K562 (cell line): ENCODE measurements at regions not wholly inside any gene's neighbourhood (a gene's known extent, or its start where the extent isn't known, plus 50 kb on each side); places are given as distances from the start of the nearest gene placed in this dataset.

ENCODE experiments used
- ARID1B ChIP-seq: fragments of 450-650 bp; IDR thresholded peaks from 2 replicates; pipeline ENCODE4 v1.6.1; 2016; ENCODE audit warnings: antibody characterized with exemption, mild to moderate bottlenecking, inconsistent platforms
- CEBPG ChIP-seq, 3 experiments: fragments of 200-800 bp in 1 of 3; sonication (Bioruptor generic) in 1 of 3; sonication (generic) in 1 of 3; formaldehyde crosslinking in 1 of 3; IDR thresholded peaks in 2 of 3; conservative IDR thresholded peaks in 1 of 3; 2 replicates each; pipeline versions ENCODE4 v1.6.1 to v1.8.0; 2016 to 2022; ENCODE audit warnings: missing compliant biosample characterization in 2 of 3, missing genetic modification characterization in 2 of 3, mild to moderate bottlenecking in 1 of 3, missing genetic modification reagents in 1 of 3
- GTF2F1 ChIP-seq: IDR thresholded peaks from 2 replicates; pipeline ENCODE4 v1.6.1; 2011; ENCODE audit warnings: low read depth, low read length, improper control_type of control experiment
- HDAC6 ChIP-seq: IDR thresholded peaks from 2 replicates; pipeline ENCODE4 v1.6.1; 2012; ENCODE audit warnings: low read depth, mild to moderate bottlenecking, control low read depth, inconsistent platforms, low read length, moderate library complexity
- MECOM ChIP-seq: fragments of 250-450 bp; sonication (Bioruptor Pico); IDR thresholded peaks from 2 replicates; pipeline ENCODE4 v1.8.0; 2022; ENCODE audit warnings: inconsistent platforms
- MYNN ChIP-seq, 2 experiments: sonication (generic); formaldehyde crosslinking in 1 of 2; IDR thresholded peaks; 2 replicates each; pipeline versions ENCODE4 v1.5.0 to v1.6.1; 2016 to 2020; ENCODE audit warnings: antibody characterized with exemption in 1 of 2, missing genetic modification reagents in 1 of 2
- NFE2 ChIP-seq: IDR thresholded peaks from 2 replicates; pipeline ENCODE4 v1.6.1; 2014; ENCODE audit warnings: antibody characterized with exemption, low read depth
- SAFB2 ChIP-seq: fragments of 200-400 bp; formaldehyde crosslinking; IDR thresholded peaks from 2 replicates; pipeline ENCODE4 v1.6.1; 2018; ENCODE audit warnings: borderline replicate concordance, low read length, low read depth, moderate library complexity; ENCODE audit not compliant: severe bottlenecking
- SIX5 ChIP-seq, 2 experiments: IDR thresholded peaks; 2 replicates each; pipeline ENCODE4 v1.6.1; 2011; ENCODE audit warnings: low read length in 2 of 2, borderline replicate concordance in 1 of 2, low read depth in 1 of 2, mild to moderate bottlenecking in 1 of 2, moderate library complexity in 1 of 2; ENCODE audit not compliant: insufficient read depth in 1 of 2
- TAF9B ChIP-seq: fragments of 450-650 bp; IDR thresholded peaks from 2 replicates; pipeline ENCODE4 v1.6.1; 2018; ENCODE audit warnings: mild to moderate bottlenecking; ENCODE audit not compliant: partially characterized antibody
- YY1 ChIP-seq, 3 experiments: IDR thresholded peaks; 2 replicates each; pipeline ENCODE4 v1.6.1; 2011; ENCODE audit warnings: low read length in 2 of 3, mild to moderate bottlenecking in 2 of 3, moderate library complexity in 2 of 3, borderline replicate concordance in 1 of 3, control low read depth in 1 of 3, low read depth in 1 of 3; ENCODE audit not compliant: insufficient read depth in 3 of 3, insufficient replicate concordance in 2 of 3, control insufficient read depth in 1 of 3, insufficient read length in 1 of 3; ENCODE audit errors: extremely low read depth in 1 of 3
- ZNF76 ChIP-seq: fragments of 250-450 bp; sonication (Bioruptor Pico); IDR thresholded peaks from 2 replicates; pipeline ENCODE4 v1.4.0; 2020; ENCODE audit warnings: mild to moderate bottlenecking, moderate library complexity, borderline replicate concordance
- TF ChIP-seq, protein P1 (sequence below): fragments of 200-400 bp; formaldehyde crosslinking; IDR thresholded peaks from 2 replicates; pipeline ENCODE4 v1.6.1; 2017; ENCODE audit warnings: mild to moderate bottlenecking, low read depth, low read length, moderate library complexity

DNA sequence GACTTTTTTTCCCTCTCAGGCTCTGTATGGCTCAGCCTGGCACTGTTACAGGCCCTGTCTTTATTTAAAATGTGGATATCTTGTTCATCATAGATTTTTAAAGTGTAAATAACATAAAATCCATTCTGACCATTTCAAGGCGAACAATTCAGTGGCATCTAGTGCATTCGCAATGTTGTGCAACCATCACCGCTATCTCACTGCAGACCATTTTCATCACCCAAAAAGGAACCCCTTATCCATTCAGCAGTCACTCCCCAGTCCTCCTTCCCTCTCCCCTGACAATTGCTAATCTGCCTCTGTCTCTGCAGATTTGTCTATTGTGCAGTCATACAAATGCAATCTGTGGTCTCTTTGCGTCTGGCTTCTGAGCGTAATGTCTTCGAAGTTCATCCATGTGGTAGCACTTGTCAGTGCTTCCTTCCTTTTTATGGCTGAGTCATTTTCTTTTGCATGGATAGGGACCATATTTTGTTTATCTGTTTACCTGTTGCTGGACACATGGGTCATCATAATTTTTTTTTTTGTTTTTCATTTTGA, 148.8 kb upstream of the LHX5 start (continued):
- no peak for TF ChIP-seq TAF9B
- no peak for TF ChIP-seq ARID1B
- 0 out of 2 replicates have a peak, but pooled peaks have one; percentile 30 for TF ChIP-seq CEBPG (CRISPR knock-in tag; IDR thresholded peaks at IDR 0.05)
- TF ChIP-seq CEBPG (tag; conservative IDR thresholded peaks at IDR 0.05 in 1 of 2, IDR thresholded peaks at IDR 0.05 in 1 of 2) = peak; percentile 61 to 82
- peak; percentile 19; the same call in 1 of the 2 replicates for TF ChIP-seq NFE2
- TF ChIP-seq MECOM = no peak
- no peak for TF ChIP-seq ZNF76 (CRISPR knock-in tag)
- TF ChIP-seq, protein P1, sequence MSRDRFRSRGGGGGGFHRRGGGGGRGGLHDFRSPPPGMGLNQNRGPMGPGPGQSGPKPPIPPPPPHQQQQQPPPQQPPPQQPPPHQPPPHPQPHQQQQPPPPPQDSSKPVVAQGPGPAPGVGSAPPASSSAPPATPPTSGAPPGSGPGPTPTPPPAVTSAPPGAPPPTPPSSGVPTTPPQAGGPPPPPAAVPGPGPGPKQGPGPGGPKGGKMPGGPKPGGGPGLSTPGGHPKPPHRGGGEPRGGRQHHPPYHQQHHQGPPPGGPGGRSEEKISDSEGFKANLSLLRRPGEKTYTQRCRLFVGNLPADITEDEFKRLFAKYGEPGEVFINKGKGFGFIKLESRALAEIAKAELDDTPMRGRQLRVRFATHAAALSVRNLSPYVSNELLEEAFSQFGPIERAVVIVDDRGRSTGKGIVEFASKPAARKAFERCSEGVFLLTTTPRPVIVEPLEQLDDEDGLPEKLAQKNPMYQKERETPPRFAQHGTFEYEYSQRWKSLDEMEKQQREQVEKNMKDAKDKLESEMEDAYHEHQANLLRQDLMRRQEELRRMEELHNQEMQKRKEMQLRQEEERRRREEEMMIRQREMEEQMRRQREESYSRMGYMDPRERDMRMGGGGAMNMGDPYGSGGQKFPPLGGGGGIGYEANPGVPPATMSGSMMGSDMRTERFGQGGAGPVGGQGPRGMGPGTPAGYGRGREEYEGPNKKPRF = no peak
- no peak for TF ChIP-seq MYNN (IDR thresholded peaks at IDR 0.05)
- TF ChIP-seq MYNN (CRISPR knock-in tag; IDR thresholded peaks at IDR 0.05) = no peak
- no peak for TF ChIP-seq SIX5 (IDR thresholded peaks at IDR 0.05; ENCODE audit: borderline replicate concordance in 1 of 2, insufficient read depth in 1 of 2, low read depth in 1 of 2, low read length in 2 of 2)
- no peak for TF ChIP-seq SAFB2
- no peak for TF ChIP-seq GTF2F1
- no peak for TF ChIP-seq YY1 (IDR thresholded peaks at IDR 0.05; ENCODE audit: borderline replicate concordance in 1 of 3, control insufficient read depth in 1 of 3, extremely low read depth in 1 of 3, insufficient read depth in 3 of 3, insufficient read length in 1 of 3, insufficient replicate concordance in 2 of 3, low read depth in 1 of 3, low read length in 2 of 3)
- TF ChIP-seq HDAC6 = no peak
